ENCODE measurements at regions not wholly inside any gene's neighbourhood (a gene's known extent, or its start where the extent isn't known, plus 50 kb on each side); places are given as distances from the start of the nearest gene placed in this dataset.

DNA sequence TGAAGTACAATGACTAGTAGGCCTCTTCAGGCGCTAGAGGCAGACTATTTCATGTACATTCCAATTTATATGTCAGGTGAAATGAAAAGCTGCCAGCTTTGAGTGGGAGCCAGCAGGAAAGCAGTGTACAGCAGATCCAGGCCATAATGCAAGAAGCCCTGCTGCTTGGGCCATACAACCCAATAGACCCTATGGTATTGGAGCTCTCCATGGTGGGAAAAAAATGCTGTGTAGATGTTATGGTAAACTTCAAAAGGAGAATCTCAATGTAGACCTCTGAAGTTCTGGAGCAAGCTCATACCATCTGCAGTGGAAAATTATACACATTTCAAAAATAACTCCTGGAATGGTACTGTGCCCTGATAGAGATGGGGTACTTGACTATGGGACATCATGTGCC is 71.5 kb upstream of the CD82 start:
- no peak for DNase-seq (ENCODE audit: low read depth)

- DNase-seq (ENCODE audit: low read depth), result no peak
Observed at GRCh38 chr11:44494785-44495184, 70.7 kb upstream of the CD82 start.

DNA sequence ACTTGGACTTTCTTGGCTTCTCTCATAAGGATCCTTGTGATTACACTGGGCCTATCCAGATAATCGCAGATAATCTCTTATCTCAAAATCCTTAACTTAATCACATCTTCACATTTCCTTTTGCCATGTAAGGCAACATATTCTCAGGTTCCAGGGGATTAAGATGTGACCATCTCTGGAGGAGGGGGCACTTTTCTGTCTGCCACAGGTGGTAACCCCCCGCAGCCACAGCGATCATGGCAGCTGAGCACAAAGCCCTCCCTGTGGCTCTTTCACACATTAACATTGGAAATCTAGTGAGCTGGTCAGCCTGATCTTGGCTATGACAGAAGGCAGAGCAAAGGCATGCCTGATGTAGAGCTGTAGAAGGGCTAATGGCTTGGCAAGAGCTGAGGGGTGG is 69.1 kb upstream of the CD82 start:
- DNase-seq (ENCODE audit: low read depth), result no peak

- DNase-seq (ENCODE audit: low read depth), result no peak
Observed at GRCh38 chr11:44498089-44498871, 67.2 kb upstream of the CD82 start.

DNA sequence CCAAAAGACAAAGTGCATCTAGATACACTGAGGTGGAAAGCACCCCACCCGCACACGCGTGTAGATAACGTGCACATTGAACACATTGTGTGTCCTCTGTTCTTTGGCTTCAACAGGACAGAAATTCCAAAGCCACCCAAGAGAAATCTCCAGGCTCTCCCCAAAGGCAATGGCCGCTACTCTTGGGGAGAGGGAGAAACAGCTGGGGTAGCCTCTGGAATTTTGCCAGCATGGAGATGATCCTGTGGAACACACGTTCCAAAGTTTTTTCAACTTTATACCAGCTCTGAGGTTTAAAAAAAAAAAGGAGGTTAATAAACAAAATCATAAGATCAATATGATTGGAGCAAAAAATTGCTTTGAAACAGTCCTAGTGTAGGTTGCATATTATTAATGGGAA is 63.0 kb upstream of the CD82 start:
- no peak for DNase-seq (ENCODE audit: low read depth)

DNA sequence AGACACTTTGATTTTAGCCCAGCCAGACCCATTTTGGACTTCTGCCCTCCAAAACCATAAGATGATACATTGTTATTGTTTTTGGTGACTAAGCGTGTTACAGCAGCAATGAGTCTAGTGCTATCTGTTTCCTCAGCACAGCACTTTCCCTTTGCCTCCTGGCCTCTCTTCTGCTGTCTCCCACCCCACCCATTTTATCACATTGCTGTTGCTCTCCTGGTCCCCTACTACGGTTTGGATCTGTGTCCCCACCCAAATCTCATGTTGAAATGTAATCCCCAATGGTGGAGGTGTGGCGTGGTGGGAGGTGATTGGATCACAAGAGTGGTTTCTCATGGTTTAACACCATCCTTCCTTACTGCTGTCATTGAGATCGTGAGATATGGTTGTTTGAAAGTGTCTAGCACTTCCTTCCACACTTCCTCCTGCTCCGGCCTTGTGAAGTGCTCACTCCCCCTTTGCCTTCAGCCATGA is 59.8 kb upstream of the CD82 start:
- peak; percentile 74 for DNase-seq (ENCODE audit: low read depth)

DNA sequence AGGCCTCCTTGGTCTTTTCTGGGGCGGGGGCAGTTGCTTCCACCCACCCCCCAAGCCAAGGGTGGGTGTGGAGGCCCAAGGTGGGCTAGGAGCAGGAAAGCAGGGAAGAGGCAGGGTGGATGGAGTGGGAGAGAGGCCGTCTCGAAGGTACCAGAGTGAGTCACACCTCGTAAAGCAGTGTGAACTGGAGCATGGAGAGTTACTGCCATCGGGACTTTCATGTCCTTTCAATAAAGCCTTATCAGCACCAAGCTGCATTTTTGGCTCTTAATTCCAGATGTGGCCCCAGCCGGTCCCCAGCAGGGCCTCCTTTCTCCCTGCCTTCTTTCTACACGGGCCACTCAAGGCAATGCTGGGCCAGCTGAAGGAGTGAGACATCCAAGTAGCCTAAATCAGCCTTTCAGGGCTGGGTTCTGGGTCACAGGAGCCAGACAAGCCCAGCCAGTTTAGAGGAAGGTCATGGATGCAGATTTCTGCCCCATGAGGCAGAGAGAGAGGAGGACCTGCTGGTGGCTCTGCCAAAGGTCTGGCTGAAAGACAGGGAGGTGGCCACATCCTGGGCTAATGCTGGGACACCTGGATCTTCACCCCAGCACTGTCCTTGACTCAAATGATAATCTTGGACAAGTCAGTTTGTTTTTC is 59.0 kb upstream of the CD82 start:
- DNase-seq (ENCODE audit: low read depth), result peak; percentile 18

DNA sequence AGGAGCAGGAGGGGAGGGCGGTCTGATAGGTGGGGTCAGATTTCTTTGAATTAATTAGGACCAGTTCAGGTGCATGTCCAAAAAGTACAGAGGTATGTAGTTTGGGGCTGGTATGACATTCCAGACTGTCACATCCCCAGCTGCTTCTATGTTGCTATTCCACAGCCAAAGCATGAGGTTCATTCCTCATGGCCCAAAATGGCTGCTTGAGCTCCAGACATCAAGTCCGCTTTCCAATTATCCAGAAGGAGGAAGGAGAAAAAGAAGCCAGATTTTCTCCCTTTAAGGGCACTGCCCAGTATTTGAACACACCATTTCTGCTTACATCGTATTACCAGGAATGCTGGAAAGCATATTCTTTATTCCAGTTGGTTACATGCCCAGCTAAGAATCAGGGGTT is 58.0 kb upstream of the CD82 start:
- no peak for DNase-seq (ENCODE audit: low read depth)

GRCh38 chr11:44507896-44508445 is 57.5 kb upstream of the CD82 start:
- no peak for DNase-seq (ENCODE audit: low read depth)

- no peak for DNase-seq (ENCODE audit: low read depth)
Observed at GRCh38 chr11:44509296-44509695, 56.2 kb upstream of the CD82 start.

GRCh38 chr11:44510372-44510771 is 55.1 kb upstream of the CD82 start:
- no peak for DNase-seq (ENCODE audit: low read depth)

- DNase-seq (ENCODE audit: low read depth), result no peak
Observed at GRCh38 chr11:44512818-44513217, 52.6 kb upstream of the CD82 start.

DNA sequence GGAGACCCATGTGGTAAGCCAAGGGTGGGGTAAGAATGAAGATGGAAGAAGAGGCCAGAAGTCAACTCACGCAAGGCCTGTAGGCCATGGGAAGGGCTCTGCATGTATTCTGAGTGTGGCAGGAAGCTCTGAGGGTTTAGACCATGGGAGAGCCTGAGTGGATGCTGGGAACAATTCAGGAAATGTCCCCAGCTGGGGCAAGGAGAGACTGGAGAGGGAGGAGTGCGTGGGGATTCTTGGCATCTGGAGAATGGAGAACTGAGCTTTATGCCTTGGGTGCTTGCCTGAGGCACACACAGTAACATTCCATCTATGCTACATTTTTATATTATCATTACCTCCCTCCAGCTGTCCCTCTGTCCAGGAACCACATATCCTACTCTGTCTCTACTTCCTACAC is 50.4 kb upstream of the CD82 start:
- DNase-seq (ENCODE audit: low read depth), result no peak

All from ELR (cell line).